Stimulated activated memory B cell treated with anti-CD40 and anti-IgM and Interleukin-4, amounts not matched to agents 10 μg/mL and 1 μg/mL and 100 μg/mL, for 72 hours (primary cell): ENCODE measurements at regions not wholly inside any gene's neighbourhood (a gene's known extent, or its start where the extent isn't known, plus 50 kb on each side); places are given as distances from the start of the nearest gene placed in this dataset.

Experiments
- ATAC-seq: fragments of 150-1000 bp; cut with Tn5 transposase; 2 replicates; pipeline ENCODE4 v1.10.0; 2021
- H3K27ac Mint-ChIP-seq: one replicate; pipeline ENCODE4 v1.8.0; 2022; ENCODE audit warnings: mild to moderate bottlenecking, mixed read lengths
- H3K27me3 Mint-ChIP-seq: one replicate; pipeline ENCODE4 v1.8.0; 2022; ENCODE audit warnings: mixed read lengths
- H3K36me3 Mint-ChIP-seq: one replicate; pipeline ENCODE4 v1.8.0; 2022; ENCODE audit warnings: mixed read lengths
- H3K4me1 Mint-ChIP-seq: one replicate; pipeline ENCODE4 v1.8.0; 2022; ENCODE audit warnings: mixed read lengths
- H3K4me3 Mint-ChIP-seq: one replicate; pipeline ENCODE4 v1.8.0; 2022; ENCODE audit warnings: mild to moderate bottlenecking, moderate library complexity, mixed read lengths
- H3K9me3 Mint-ChIP-seq: one replicate; pipeline ENCODE4 v1.8.0; 2022; ENCODE audit warnings: mixed read lengths

GRCh38 chr6:134117409-134117808, 65.0 kb upstream of the SLC2A12 start:
- H3K9me3 Mint-ChIP-seq = peaks cover 2% of the 10 kb centered on the region
- peak; percentile 29 for ATAC-seq
- H3K4me1 Mint-ChIP-seq = no peaks in the 10 kb centered on the region
- H3K4me3 Mint-ChIP-seq = no peak overlapping the region
- peaks cover 26% of the 10 kb centered on the region for H3K27me3 Mint-ChIP-seq
- no peak overlapping the region for H3K27ac Mint-ChIP-seq
- no peaks in the 10 kb centered on the region for H3K36me3 Mint-ChIP-seq

GRCh38 chr6:134115715-134116074, 63.3 kb upstream of the SLC2A12 start:
- Mint-ChIP-seq H3K4me1 (no peaks in the 10 kb centered on the region), H3K27ac (no peak overlapping the region), H3K36me3 (no peaks in the 10 kb centered on the region), H3K27me3 (peaks cover 26% of the 10 kb centered on the region), H3K9me3 (peaks cover 2% of the 10 kb centered on the region), H3K4me3 (no peak overlapping the region)
- ATAC-seq = no peak

GRCh38 chr6:134114918-134115714, 62.7 kb upstream of the SLC2A12 start:
- no peak overlapping the region for H3K27ac Mint-ChIP-seq
- H3K4me1 Mint-ChIP-seq = no peaks in the 10 kb centered on the region
- H3K27me3 Mint-ChIP-seq = peaks cover 26% of the 10 kb centered on the region
- no peak overlapping the region for H3K4me3 Mint-ChIP-seq
- H3K36me3 Mint-ChIP-seq = no peaks in the 10 kb centered on the region
- H3K9me3 Mint-ChIP-seq = no peaks in the 10 kb centered on the region
- no peak for ATAC-seq

- Mint-ChIP-seq H3K36me3 (no peaks in the 10 kb centered on the region), H3K27me3 (peaks cover 26% of the 10 kb centered on the region), H3K4me3 (no peak overlapping the region), H3K4me1 (no peaks in the 10 kb centered on the region), H3K9me3 (no peaks in the 10 kb centered on the region), H3K27ac (no peak overlapping the region)
- ATAC-seq = no peak
These were observed 62.1 kb upstream of the SLC2A12 start for GRCh38 chr6:134114489-134114888.

GRCh38 chr6:134111726-134112125, 59.3 kb upstream of the SLC2A12 start:
- no peak overlapping the region for H3K4me3 Mint-ChIP-seq
- ATAC-seq = no peak
- H3K9me3 Mint-ChIP-seq = no peaks in the 10 kb centered on the region
- no peaks in the 10 kb centered on the region for H3K4me1 Mint-ChIP-seq
- H3K27ac Mint-ChIP-seq = no peak overlapping the region
- H3K27me3 Mint-ChIP-seq = peaks cover 26% of the 10 kb centered on the region
- no peaks in the 10 kb centered on the region for H3K36me3 Mint-ChIP-seq

- no peak overlapping the region for H3K4me3 Mint-ChIP-seq
- peaks cover 26% of the 10 kb centered on the region for H3K27me3 Mint-ChIP-seq
- no peaks in the 10 kb centered on the region for H3K9me3 Mint-ChIP-seq
- no peak for ATAC-seq
- no peaks in the 10 kb centered on the region for H3K4me1 Mint-ChIP-seq
- H3K27ac Mint-ChIP-seq = no peak overlapping the region
- H3K36me3 Mint-ChIP-seq = no peaks in the 10 kb centered on the region
These were observed 58.7 kb upstream of the SLC2A12 start for GRCh38 chr6:134111062-134111677.

GRCh38 chr6:134106702-134107101, 54.3 kb upstream of the SLC2A12 start:
- H3K27me3 Mint-ChIP-seq = no peaks in the 10 kb centered on the region
- H3K9me3 Mint-ChIP-seq = no peaks in the 10 kb centered on the region
- H3K4me1 Mint-ChIP-seq = no peaks in the 10 kb centered on the region
- no peak for ATAC-seq
- H3K27ac Mint-ChIP-seq = no peak overlapping the region
- H3K36me3 Mint-ChIP-seq = no peaks in the 10 kb centered on the region
- no peak overlapping the region for H3K4me3 Mint-ChIP-seq

- no peak overlapping the region for H3K4me3 Mint-ChIP-seq
- H3K27ac Mint-ChIP-seq = no peak overlapping the region
- H3K4me1 Mint-ChIP-seq = no peaks in the 10 kb centered on the region
- peaks cover 3% of the 10 kb centered on the region for H3K9me3 Mint-ChIP-seq
- H3K36me3 Mint-ChIP-seq = no peaks in the 10 kb centered on the region
- ATAC-seq = no peak
- no peaks in the 10 kb centered on the region for H3K27me3 Mint-ChIP-seq
These were observed 53.5 kb upstream of the SLC2A12 start for GRCh38 chr6:134105940-134106339.

GRCh38 chr6:134103006-134103405, 50.6 kb upstream of the SLC2A12 start:
- H3K27ac Mint-ChIP-seq = no peak overlapping the region
- no peak for ATAC-seq
- no peaks in the 10 kb centered on the region for H3K4me1 Mint-ChIP-seq
- no peaks in the 10 kb centered on the region for H3K36me3 Mint-ChIP-seq
- H3K27me3 Mint-ChIP-seq = peaks cover 6% of the 10 kb centered on the region
- H3K9me3 Mint-ChIP-seq = peaks cover 3% of the 10 kb centered on the region
- H3K4me3 Mint-ChIP-seq = no peak overlapping the region
